Prostate gland (tissue), 2 donors: ENCODE measurements at regions not wholly inside any gene's neighbourhood (a gene's known extent, or its start where the extent isn't known, plus 50 kb on each side); places are given as distances from the start of the nearest gene placed in this dataset.

Source experiments
- CTCF ChIP-seq, 4 experiments: fragments of 200-600 bp in 2 of 4; fragments of 450-650 bp in 2 of 4; sonication (generic) in 2 of 4; IDR thresholded peaks; 1 replicate in 3 of 4; 2 replicates in 1 of 4; pipeline ENCODE4 v1.5.1; 2016 to 2019; ENCODE audit warnings: antibody characterized with exemption in 4 of 4, mild to moderate bottlenecking in 2 of 4, moderate library complexity in 2 of 4
- POLR2A ChIP-seq: fragments of 450-650 bp; IDR thresholded peaks from one replicate; pipeline ENCODE4 v1.6.1; 2016; ENCODE audit warnings: antibody characterized with exemption, mild to moderate bottlenecking
- POLR2AphosphoS5 ChIP-seq: sonication (generic); formaldehyde crosslinking; IDR thresholded peaks from one replicate; pipeline ENCODE4 v1.6.1; 2017; ENCODE audit warnings: antibody characterized with exemption

GRCh38 chr1:53408755-53409129, 50.5 kb upstream of the DMRTB1 start:
- TF ChIP-seq POLR2AphosphoS5: no peak
- TF ChIP-seq CTCF (IDR thresholded peaks at IDR 0.05): no peak
- TF ChIP-seq POLR2A: no peak
